ENCODE measurements at regions not wholly inside any gene's neighbourhood (a gene's known extent, or its start where the extent isn't known, plus 50 kb on each side); places are given as distances from the start of the nearest gene placed in this dataset.

GRCh38 chr3:89859757-89860156, 752.3 kb downstream of the EPHA3 start:
- Histone ChIP-seq H3K36me3 (ENCODE audit: insufficient read depth, low read length) (no peaks in the 10 kb centered on the region), H3F3A (ENCODE audit: insufficient read depth, low read length, poor library complexity, severe bottlenecking) (no peaks in the 10 kb centered on the region), H3K4me3 (ENCODE audit: low read length) (no peak overlapping the region), H3K79me2 (replicated peaks; ENCODE audit: insufficient read depth, low read length) (no peaks in the 10 kb centered on the region), H3K4me2 (ENCODE audit: low read length) (no peak overlapping the region), H3K9me2 (ENCODE audit: insufficient read depth, low read length) (no peaks in the 10 kb centered on the region), H2AFZ (ENCODE audit: low read depth, low read length) (no peak overlapping the region), H3K27me3 (ENCODE audit: insufficient read depth, low read depth, low read length) (no peaks in the 10 kb centered on the region), H3K9ac (ENCODE audit: low read length) (no peak overlapping the region), H3K9me3 (ENCODE audit: low read length) (no peaks in the 10 kb centered on the region), H3K27ac (ENCODE audit: low read length) (no peak overlapping the region), H4K20me1 (ENCODE audit: insufficient read depth) (no peaks in the 10 kb centered on the region)
- TF ChIP-seq REST (IDR thresholded peaks at IDR 0.05; ENCODE audit: borderline replicate concordance) (no peak), EP300 (conservative IDR thresholded peaks at IDR 0.05; ENCODE audit: poor library complexity, severe bottlenecking) (no peak), RAD21 (conservative IDR thresholded peaks at IDR 0.05) (no peak), EZH2 (IDR thresholded peaks at IDR 0.05; ENCODE audit: borderline replicate concordance, insufficient read depth, low read length, poor library complexity, severe bottlenecking) (no peak), TAF1 (IDR thresholded peaks at IDR 0.05; ENCODE audit: low read depth) (no peak), MXI1 (conservative IDR thresholded peaks at IDR 0.05; ENCODE audit: poor library complexity, severe bottlenecking) (no peak), CTCF (IDR thresholded peaks at IDR 0.05; ENCODE audit: poor library complexity, severe bottlenecking) (no peak), SMC3 (conservative IDR thresholded peaks at IDR 0.05; ENCODE audit: poor library complexity) (no peak), POLR2AphosphoS5 (IDR thresholded peaks at IDR 0.05) (no peak)

GRCh38 chr3:89867286-89867685, 759.9 kb downstream of the EPHA3 start:
- Histone ChIP-seq H3K79me2 (replicated peaks; ENCODE audit: insufficient read depth, low read length) (no peaks in the 10 kb centered on the region), H3K27ac (ENCODE audit: low read length) (no peak overlapping the region), H3K9me3 (ENCODE audit: low read length) (no peaks in the 10 kb centered on the region), H3K4me2 (ENCODE audit: low read length) (no peak overlapping the region), H3K27me3 (ENCODE audit: insufficient read depth, low read depth, low read length) (no peaks in the 10 kb centered on the region), H3K4me3 (ENCODE audit: low read length) (no peak overlapping the region), H2AFZ (ENCODE audit: low read depth, low read length) (no peak overlapping the region), H3F3A (ENCODE audit: insufficient read depth, low read length, poor library complexity, severe bottlenecking) (no peaks in the 10 kb centered on the region), H3K36me3 (ENCODE audit: insufficient read depth, low read length) (no peaks in the 10 kb centered on the region), H3K9ac (ENCODE audit: low read length) (no peak overlapping the region), H4K20me1 (ENCODE audit: insufficient read depth) (no peaks in the 10 kb centered on the region), H3K9me2 (ENCODE audit: insufficient read depth, low read length) (no peaks in the 10 kb centered on the region)
- TF ChIP-seq TAF1 (IDR thresholded peaks at IDR 0.05; ENCODE audit: low read depth) (no peak), SMC3 (conservative IDR thresholded peaks at IDR 0.05; ENCODE audit: poor library complexity) (no peak), EP300 (conservative IDR thresholded peaks at IDR 0.05; ENCODE audit: poor library complexity, severe bottlenecking) (no peak), CTCF (IDR thresholded peaks at IDR 0.05; ENCODE audit: poor library complexity, severe bottlenecking) (no peak), POLR2AphosphoS5 (IDR thresholded peaks at IDR 0.05) (no peak), REST (IDR thresholded peaks at IDR 0.05; ENCODE audit: borderline replicate concordance) (no peak), RAD21 (conservative IDR thresholded peaks at IDR 0.05) (no peak), MXI1 (conservative IDR thresholded peaks at IDR 0.05; ENCODE audit: poor library complexity, severe bottlenecking) (no peak), EZH2 (IDR thresholded peaks at IDR 0.05; ENCODE audit: borderline replicate concordance, insufficient read depth, low read length, poor library complexity, severe bottlenecking) (no peak)
